DOHH2 (cell line): ENCODE measurements at regions not wholly inside any gene's neighbourhood (a gene's known extent, or its start where the extent isn't known, plus 50 kb on each side); places are given as distances from the start of the nearest gene placed in this dataset.

Experiments used
- H3F3A ChIP-seq: fragments of 200-600 bp; sonication (generic), shearing (Covaris generic); 2 replicates; pipeline ENCODE4 v1.6.0; 2016; ENCODE audit warnings: antibody characterized with exemption, mild to moderate bottlenecking; ENCODE audit not compliant: control insufficient read depth, insufficient read depth
- H3K27ac ChIP-seq: fragments of 200-600 bp; sonication (generic); 2 replicates; pipeline ENCODE4 v1.5.1; 2014; ENCODE audit warnings: low read depth, mild to moderate bottlenecking, low read length, moderate library complexity
- H3K27me3 ChIP-seq: fragments of 200-600 bp; sonication (generic); 2 replicates; pipeline ENCODE4 v1.6.1; 2014; ENCODE audit warnings: mild to moderate bottlenecking, low read length, mixed read lengths; ENCODE audit not compliant: control insufficient read depth
- H3K36me3 ChIP-seq: fragments of 200-600 bp; sonication (generic); 2 replicates; pipeline ENCODE4 v1.6.1; 2014; ENCODE audit warnings: mild to moderate bottlenecking, low read length, moderate library complexity, mixed read lengths; ENCODE audit not compliant: control insufficient read depth
- H3K4me1 ChIP-seq: fragments of 200-600 bp; sonication (generic); 2 replicates; pipeline ENCODE4 v1.6.1; 2014; ENCODE audit warnings: mild to moderate bottlenecking, low read length, mixed read lengths; ENCODE audit not compliant: control insufficient read depth
- H3K4me2 ChIP-seq: fragments of 200-600 bp; sonication (generic); 2 replicates; pipeline ENCODE4 v1.6.0; 2014; ENCODE audit warnings: mild to moderate bottlenecking, low read length, moderate library complexity
- H3K4me3 ChIP-seq: fragments of 200-600 bp; sonication (generic); 2 replicates; pipeline ENCODE4 v1.5.1; 2014; ENCODE audit warnings: mild to moderate bottlenecking, low read length, mixed read lengths
- H3K79me2 ChIP-seq: fragments of 200-600 bp; sonication (generic); 2 replicates; pipeline ENCODE4 v1.6.1; 2014; ENCODE audit warnings: mild to moderate bottlenecking, low read length, mixed read lengths; ENCODE audit not compliant: control insufficient read depth
- H3K9me2 ChIP-seq: fragments of 200-600 bp; sonication (generic); replicated peaks from 2 replicates; pipeline ENCODE4 v1.6.1; 2014; ENCODE audit warnings: mild to moderate bottlenecking, low read length, mixed read lengths; ENCODE audit not compliant: control insufficient read depth
- H3K9me3 ChIP-seq: fragments of 200-600 bp; sonication (generic); 2 replicates; pipeline ENCODE4 v1.6.1; 2014; ENCODE audit warnings: antibody characterized with exemption, low read length, mixed read lengths; ENCODE audit not compliant: control insufficient read depth, insufficient read depth
- H4K20me1 ChIP-seq: fragments of 200-600 bp; sonication (generic); 2 replicates; pipeline ENCODE4 v1.6.0; 2014; ENCODE audit warnings: low read depth, mild to moderate bottlenecking, antibody characterized with exemption, low read length, moderate library complexity; ENCODE audit not compliant: control insufficient read depth, insufficient read depth
- CTCF ChIP-seq: fragments of 200-600 bp; sonication (generic); IDR thresholded peaks from one replicate; pipeline ENCODE4 v1.5.1; 2014; ENCODE audit warnings: antibody characterized with exemption, mild to moderate bottlenecking, low read depth, low read length; ENCODE audit not compliant: poor library complexity, severe bottlenecking
- EZH2phosphoT487 ChIP-seq: fragments of 200-600 bp; sonication (generic); IDR thresholded peaks from 2 replicates; pipeline ENCODE4 v1.6.1; 2017; ENCODE audit warnings: borderline replicate concordance, mild to moderate bottlenecking, antibody characterized with exemption, low read length, moderate library complexity, mixed read lengths

GRCh38 chrX:55813150-55813549 lies 95.6 kb downstream of the RRAGB start:
- Histone ChIP-seq H3K9me3 (no peaks in the 10 kb centered on the region), H3K4me3 (no peak overlapping the region), H3K4me1 (no peaks in the 10 kb centered on the region), H3K79me2 (no peaks in the 10 kb centered on the region), H3K27me3 (no peaks in the 10 kb centered on the region), H4K20me1 (no peaks in the 10 kb centered on the region), H3K27ac (no peak overlapping the region), H3K36me3 (no peaks in the 10 kb centered on the region), H3K9me2 (no peaks in the 10 kb centered on the region), H3F3A (no peaks in the 10 kb centered on the region), H3K4me2 (no peak overlapping the region)
- TF ChIP-seq CTCF: no peak
- TF ChIP-seq EZH2phosphoT487: no peak

- H3K9me3 ChIP-seq: no peaks in the 10 kb centered on the region
- no peaks in the 10 kb centered on the region for H3K79me2 ChIP-seq
- H3K4me2 ChIP-seq: no peak overlapping the region
- TF ChIP-seq EZH2phosphoT487 (no peak), CTCF (no peak)
- no peaks in the 10 kb centered on the region for H3K9me2 ChIP-seq
- no peaks in the 10 kb centered on the region for H3K27me3 ChIP-seq
- no peak overlapping the region for H3K4me3 ChIP-seq
- H3F3A ChIP-seq: no peaks in the 10 kb centered on the region
- no peaks in the 10 kb centered on the region for H3K4me1 ChIP-seq
- H3K36me3 ChIP-seq: no peaks in the 10 kb centered on the region
- no peak overlapping the region for H3K27ac ChIP-seq
- H4K20me1 ChIP-seq: no peaks in the 10 kb centered on the region
Measured at GRCh38 chrX:55815546-55815945, 98.0 kb downstream of the RRAGB start.

GRCh38 chrX:55816023-55816422 lies 98.5 kb downstream of the RRAGB start:
- no peak overlapping the region for H3K4me2 ChIP-seq
- H3K79me2 ChIP-seq: no peaks in the 10 kb centered on the region
- no peaks in the 10 kb centered on the region for H3K9me3 ChIP-seq
- no peaks in the 10 kb centered on the region for H3K36me3 ChIP-seq
- H3K27ac ChIP-seq: no peak overlapping the region
- H3K9me2 ChIP-seq: no peaks in the 10 kb centered on the region
- H3F3A ChIP-seq: no peaks in the 10 kb centered on the region
- no peaks in the 10 kb centered on the region for H3K4me1 ChIP-seq
- TF ChIP-seq EZH2phosphoT487 (no peak), CTCF (no peak)
- H3K27me3 ChIP-seq: no peaks in the 10 kb centered on the region
- no peaks in the 10 kb centered on the region for H4K20me1 ChIP-seq
- no peak overlapping the region for H3K4me3 ChIP-seq
